Mucosa of gallbladder (tissue), 1 donor: ENCODE measurements at regions not wholly inside any gene's neighbourhood (a gene's known extent, or its start where the extent isn't known, plus 50 kb on each side); places are given as distances from the start of the nearest gene placed in this dataset.

Experiments
- DNase-seq: peaks from one replicate; pipeline ENCODE4 v3.0.0-alpha.2; 2020; ENCODE audit warnings: low spot score
- donor health status: DM: no; HTN: no; CAD: no.

GRCh38 chr6:39992861-39993622 lies 58.8 kb upstream of the MOCS1 start:
- DNase-seq = no peak
